ENCODE measurements at regions not wholly inside any gene's neighbourhood (a gene's known extent, or its start where the extent isn't known, plus 50 kb on each side); places are given as distances from the start of the nearest gene placed in this dataset.

DNA sequence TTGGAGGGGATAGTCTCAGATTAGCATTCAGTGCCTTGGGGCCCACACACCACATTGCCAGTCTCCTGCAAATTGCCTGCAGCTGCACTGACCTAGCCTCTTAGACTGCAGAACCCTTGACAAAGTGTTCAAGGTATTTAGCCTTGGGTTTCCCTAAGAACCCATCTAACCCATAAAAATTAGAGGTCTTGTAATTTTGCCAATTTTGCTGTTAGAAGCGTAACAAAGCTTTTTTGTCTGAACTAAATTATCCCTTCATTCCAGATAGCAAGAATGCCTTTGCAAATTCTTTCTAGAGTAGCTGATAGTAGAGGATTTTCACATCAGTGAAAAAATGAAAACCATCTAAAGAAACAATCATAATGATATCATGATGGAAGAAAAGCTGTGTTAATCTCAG, 74.0 kb upstream of the CCNG1 start:
- DNase-seq = no peak
- in situ Hi-C loops (cut with HindIII; ENCODE audit: low pct_ligation_motif_present, low sequenced_read_pairs) = no loop called here
- no peaks in the 10 kb centered on the region for H3K27me3 ChIP-seq (replicated peaks)
- no peak overlapping the region for H3K27ac ChIP-seq
- H3K4me3 ChIP-seq (ENCODE audit: low read depth, low read length) = no peak overlapping the region
- H3K36me3 ChIP-seq (replicated peaks) = no peaks in the 10 kb centered on the region
- TF ChIP-seq, protein P1, sequence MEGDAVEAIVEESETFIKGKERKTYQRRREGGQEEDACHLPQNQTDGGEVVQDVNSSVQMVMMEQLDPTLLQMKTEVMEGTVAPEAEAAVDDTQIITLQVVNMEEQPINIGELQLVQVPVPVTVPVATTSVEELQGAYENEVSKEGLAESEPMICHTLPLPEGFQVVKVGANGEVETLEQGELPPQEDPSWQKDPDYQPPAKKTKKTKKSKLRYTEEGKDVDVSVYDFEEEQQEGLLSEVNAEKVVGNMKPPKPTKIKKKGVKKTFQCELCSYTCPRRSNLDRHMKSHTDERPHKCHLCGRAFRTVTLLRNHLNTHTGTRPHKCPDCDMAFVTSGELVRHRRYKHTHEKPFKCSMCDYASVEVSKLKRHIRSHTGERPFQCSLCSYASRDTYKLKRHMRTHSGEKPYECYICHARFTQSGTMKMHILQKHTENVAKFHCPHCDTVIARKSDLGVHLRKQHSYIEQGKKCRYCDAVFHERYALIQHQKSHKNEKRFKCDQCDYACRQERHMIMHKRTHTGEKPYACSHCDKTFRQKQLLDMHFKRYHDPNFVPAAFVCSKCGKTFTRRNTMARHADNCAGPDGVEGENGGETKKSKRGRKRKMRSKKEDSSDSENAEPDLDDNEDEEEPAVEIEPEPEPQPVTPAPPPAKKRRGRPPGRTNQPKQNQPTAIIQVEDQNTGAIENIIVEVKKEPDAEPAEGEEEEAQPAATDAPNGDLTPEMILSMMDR (IDR thresholded peaks at IDR 0.05; ENCODE audit: low read depth, low read length, missing control alignments) = no peak

DNA sequence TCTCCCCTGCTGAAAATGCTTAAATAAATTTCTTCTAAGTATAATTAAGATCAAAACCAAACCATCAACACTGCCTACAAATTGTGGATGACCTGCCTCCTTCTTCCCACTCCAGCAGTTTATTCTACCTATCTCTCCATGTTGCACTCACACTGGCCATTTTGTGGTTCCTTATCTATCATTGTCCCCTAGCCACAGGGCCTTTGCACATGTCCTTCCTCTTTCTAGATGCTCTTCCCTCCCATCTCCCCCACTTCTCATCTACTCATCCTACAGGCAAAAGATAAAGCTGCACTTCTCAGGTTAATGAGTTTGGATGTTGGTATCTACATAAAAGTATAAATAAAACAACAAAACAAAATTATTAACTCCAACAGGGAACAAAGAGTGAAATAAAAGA, 70.6 kb upstream of the CCNG1 start:
- TF ChIP-seq, protein P1 (IDR thresholded peaks at IDR 0.05; ENCODE audit: low read depth, low read length, missing control alignments) = no peak
- H3K27ac ChIP-seq = no peak overlapping the region

DNA sequence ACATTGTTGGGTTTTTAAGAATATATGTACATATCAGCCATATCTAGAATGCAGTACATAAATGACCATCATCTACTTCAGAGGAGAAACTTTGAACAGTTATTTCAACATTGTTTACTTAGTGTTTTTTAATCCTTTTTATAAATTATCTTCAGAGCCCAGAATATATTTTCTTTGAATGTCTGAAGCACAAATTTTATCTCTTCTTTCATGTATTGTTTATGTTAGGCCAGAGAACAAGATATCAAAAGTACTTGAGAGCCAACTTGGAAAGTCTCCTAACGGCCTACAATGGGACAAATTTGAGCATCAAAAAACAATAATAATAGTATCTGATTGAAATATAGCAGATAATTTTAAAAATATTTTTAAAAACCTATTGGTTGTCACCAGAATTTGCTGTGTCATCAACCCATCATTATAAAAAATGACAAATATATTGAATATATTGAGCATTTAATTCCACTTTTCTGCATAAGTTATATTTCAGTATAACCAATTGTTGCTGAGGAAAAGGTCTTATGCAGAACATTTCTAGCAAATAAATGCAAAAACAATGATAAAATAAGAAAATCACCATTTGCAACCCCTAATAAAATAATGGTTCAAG, 67.5 kb upstream of the CCNG1 start:
- in situ Hi-C loops (cut with HindIII; ENCODE audit: low pct_ligation_motif_present, low sequenced_read_pairs) = no loop called here
- no peak for DNase-seq
- TF ChIP-seq, protein P1 (IDR thresholded peaks at IDR 0.05; ENCODE audit: low read depth, low read length, missing control alignments) = no peak
- Histone ChIP-seq H3K4me3 (ENCODE audit: low read depth, low read length) (no peak overlapping the region), H3K36me3 (replicated peaks) (no peaks in the 10 kb centered on the region), H3K27ac (no peak overlapping the region), H3K27me3 (replicated peaks) (no peaks in the 10 kb centered on the region)

More for the DNA sequence above, 70.6 kb upstream of the CCNG1 start:
- no peak overlapping the region for H3K4me3 ChIP-seq (ENCODE audit: low read depth, low read length)
- DNase-seq = no peak
- H3K36me3 ChIP-seq (replicated peaks) = no peaks in the 10 kb centered on the region
- no peaks in the 10 kb centered on the region for H3K27me3 ChIP-seq (replicated peaks)
- in situ Hi-C loops (cut with HindIII; ENCODE audit: low pct_ligation_motif_present, low sequenced_read_pairs) = no loop called here

DNA sequence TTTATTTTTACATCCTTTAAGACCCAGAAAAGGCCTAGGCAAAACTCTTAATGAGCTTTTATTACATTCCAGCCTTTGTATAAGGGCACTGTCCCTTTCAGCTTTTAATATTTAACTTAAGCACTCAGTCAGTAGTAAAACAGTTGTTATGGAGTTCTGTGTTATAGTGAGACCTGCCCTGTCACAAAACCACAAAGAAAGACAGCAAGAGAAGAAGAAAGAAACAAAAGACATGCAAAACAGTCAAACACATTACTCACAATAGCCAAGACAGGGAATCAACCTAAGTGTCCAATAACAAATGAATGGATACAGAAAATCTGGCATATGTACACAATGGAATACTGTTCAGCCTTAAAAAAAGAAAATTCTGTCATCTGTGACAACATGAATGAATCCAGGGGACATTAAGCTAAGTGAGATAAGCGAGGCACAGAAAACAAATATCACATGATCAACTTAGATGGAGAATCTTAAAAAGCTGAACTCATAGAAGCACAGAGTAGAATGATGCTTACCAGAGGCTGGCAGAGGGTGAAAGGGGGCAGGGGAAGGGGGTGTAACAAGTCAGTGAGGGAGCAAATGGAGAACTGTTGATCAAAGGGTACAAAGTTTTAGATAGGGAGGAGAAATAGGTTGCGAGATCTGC, 63.8 kb upstream of the CCNG1 start:
- TF ChIP-seq, protein P1 (IDR thresholded peaks at IDR 0.05; ENCODE audit: low read depth, low read length, missing control alignments) = no peak
- Histone ChIP-seq H3K27me3 (replicated peaks) (no peaks in the 10 kb centered on the region), H3K4me3 (ENCODE audit: low read depth, low read length) (no peak overlapping the region), H3K36me3 (replicated peaks) (no peaks in the 10 kb centered on the region), H3K27ac (no peak overlapping the region)
- no peak for DNase-seq
- in situ Hi-C loops (cut with HindIII; ENCODE audit: low pct_ligation_motif_present, low sequenced_read_pairs) = no loop called here

DNA sequence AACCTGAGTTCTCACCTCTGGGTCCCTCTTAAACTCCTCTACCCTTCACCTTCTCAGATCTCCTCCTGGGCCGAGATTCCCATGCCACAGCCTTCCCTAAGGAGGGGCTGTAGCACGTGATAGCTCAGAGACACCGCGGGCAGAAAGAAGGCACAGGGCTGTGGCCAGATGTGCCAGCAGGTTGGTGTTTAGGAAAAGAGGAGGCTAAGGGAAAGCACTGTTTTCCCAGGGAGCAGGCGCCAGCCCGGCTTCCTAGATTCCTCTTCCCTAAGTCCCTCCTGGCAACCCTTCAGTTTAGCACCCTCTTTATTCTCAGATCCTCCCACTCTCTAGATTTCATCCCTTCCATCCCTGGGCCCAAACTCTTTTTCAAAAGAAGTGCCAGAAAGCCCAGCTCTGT, 59.4 kb upstream of the CCNG1 start:
- in situ Hi-C loops (cut with HindIII; ENCODE audit: low pct_ligation_motif_present, low sequenced_read_pairs) = no loop called here

More for the DNA sequence above, 59.4 kb upstream of the CCNG1 start:
- Histone ChIP-seq H3K4me3 (ENCODE audit: low read depth, low read length) (no peak overlapping the region), H3K36me3 (replicated peaks) (no peaks in the 10 kb centered on the region), H3K27ac (no peak overlapping the region), H3K27me3 (replicated peaks) (no peaks in the 10 kb centered on the region)
- TF ChIP-seq, protein P1 (IDR thresholded peaks at IDR 0.05; ENCODE audit: low read depth, low read length, missing control alignments) = no peak
- DNase-seq = no peak

All from brain microvascular endothelial cell (primary cell).